GM21390 (cell line): ENCODE measurements at regions not wholly inside any gene's neighbourhood (a gene's known extent, or its start where the extent isn't known, plus 50 kb on each side); places are given as distances from the start of the nearest gene placed in this dataset.
"Not testable (repeated sequence)": the region's sequence is repeated elsewhere in the genome, so short reads cannot be mapped to it uniquely, and the experiment has no call there.

Source experiments
- ATAC-seq: cut with Tn5 transposase; IDR thresholded peaks from one replicate; pipeline ENCODE4 v1.9.1; 2021; ENCODE audit not compliant: unreplicated experiment

- ATAC-seq, result no peak
These were observed 750.5 kb downstream of the FRK start for GRCh38 chr6:115310156-115310555.

DNA sequence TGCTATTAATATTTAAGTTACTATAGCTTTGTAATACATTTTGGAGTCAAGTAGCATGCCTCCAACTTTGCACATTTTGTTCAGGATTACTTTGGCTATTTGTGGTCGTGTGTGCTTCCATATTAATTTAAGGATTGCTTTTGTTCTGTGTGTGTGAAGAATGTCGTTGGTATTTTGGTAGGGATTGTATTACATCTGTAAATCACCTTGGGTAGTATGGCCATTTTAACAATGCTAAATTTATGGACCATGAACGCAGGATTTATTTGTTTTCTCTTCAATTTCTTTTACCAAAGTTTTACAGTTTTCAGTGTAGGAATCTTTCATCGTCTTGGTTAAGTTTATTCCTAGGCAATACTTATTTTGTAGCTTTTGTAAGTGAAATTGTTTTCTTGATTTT is 758.0 kb downstream of the FRK start:
- no peak for ATAC-seq

GRCh38 chr6:115287467-115287866 is 773.2 kb downstream of the FRK start:
- ATAC-seq, result no peak

DNA sequence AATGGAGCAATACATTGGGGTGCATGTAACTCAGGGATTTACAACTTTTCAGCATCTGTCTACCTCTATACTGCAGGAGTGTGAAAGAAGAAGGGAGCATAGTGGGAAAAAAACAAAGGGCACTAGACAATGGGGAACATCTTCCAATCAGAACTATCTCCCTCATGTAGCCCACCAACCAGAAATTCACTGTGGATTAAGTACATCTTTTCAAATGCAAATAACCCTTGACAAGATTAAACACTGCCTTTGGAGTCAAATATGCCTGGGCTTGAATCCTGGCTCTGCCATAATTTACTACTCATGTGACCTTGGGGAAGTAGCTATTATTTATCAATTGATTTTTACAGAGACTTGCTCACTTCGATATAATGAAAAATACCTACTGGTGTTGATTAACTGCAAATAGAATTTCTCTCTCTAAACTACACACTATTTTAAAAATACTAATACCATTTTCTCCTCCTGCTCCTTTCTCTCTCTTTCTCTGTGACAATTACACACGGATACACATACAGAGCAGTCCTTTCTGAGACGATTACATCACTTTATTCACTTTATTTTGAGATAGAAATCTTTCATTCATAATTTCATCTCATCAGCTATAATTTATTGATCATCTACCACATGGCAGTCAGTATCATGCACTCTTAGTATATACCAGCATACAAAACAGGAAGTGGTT is 783.7 kb downstream of the FRK start:
- no peak for ATAC-seq

DNA sequence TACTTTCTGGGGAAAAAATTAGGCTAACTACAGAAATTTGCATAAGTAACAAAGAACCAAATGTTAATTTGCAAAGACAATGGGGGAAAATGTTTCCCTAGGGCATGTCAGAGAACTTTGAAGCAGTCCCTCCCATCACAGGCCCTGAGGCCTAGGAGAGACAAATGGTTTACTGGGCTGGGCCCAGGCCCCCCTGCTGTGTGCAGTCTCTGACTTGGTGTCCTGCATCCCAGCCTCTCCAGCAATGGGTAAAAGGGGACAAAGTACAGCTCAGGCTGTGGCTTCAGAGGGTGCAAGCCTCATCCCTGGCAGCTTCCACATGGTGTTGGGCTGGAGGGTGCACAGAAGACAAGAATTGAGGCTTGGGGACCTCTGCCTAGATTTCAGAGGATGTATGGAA is 788.4 kb downstream of the FRK start:
- no peak for ATAC-seq

DNA sequence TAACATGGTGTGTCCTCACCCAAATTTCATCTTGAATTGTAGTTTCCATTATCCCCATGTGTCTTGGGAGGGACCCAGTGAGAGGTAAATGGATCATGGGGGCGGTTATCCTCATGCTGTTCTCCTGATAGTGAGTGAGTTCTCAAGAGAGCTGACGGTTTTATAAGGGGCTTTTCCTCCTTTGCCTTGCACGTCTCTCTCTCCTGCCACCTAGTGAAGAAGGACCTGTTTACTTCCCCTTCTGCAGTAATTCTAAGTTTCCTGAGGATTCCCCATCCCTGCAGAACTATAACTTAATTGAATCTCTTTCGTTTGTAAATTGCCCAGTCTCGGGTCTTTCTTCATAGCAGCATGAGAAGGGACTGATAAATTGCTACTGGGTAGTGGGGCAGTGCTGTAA is 789.3 kb downstream of the FRK start:
- no peak for ATAC-seq

- ATAC-seq, result no peak
These were observed 789.7 kb downstream of the FRK start for GRCh38 chr6:115270953-115271352.

GRCh38 chr6:115241373-115241772 is 819.3 kb downstream of the FRK start:
- no peak for ATAC-seq

DNA sequence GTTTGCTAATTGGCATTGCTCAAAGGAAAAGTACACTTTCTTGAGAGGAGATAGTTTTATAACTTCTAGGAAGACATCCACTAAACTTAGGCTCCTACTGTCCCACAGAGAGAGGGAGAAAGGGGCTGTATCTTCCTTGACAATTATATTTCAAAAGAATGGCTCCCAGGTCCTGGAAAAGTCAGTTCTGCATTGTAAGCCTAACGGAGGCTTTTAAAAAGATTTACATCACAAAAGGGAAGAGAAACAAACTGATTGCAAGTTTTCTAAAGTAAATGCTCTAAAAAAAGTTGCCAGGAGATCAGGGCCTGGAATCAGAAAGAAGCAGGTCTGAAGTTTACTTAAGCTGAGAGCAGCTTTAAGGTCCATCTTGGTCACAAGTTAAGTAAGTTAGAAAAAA is 839.5 kb downstream of the FRK start:
- no peak for ATAC-seq

DNA sequence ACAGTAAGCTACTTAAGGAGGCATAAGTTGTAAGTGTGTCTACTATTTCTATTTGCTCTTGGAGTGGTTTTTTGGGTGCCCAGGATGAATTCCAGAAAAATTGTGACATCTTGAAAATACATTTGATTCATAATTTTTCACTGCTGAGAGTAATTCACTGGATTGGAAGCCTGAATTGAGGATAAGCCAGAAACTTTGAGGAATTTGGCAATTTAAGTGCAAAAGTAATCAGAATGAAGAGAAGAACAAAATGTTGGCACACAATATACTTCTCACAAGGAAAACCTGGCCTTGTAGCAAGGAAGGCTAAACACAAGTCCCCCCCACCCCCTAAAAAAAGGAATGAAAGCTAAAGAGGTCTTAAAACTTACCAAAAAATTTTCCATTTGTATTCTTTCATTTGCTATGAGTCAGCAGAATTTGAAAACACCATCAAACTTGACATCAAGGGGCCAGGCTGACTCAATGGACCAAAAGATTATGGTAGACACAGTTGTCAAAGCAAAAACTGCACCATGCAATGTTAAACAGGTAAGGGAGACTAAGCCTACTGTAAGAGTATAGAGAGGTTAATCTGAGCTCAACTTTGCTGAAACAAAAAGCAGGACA is 840.0 kb downstream of the FRK start:
- ATAC-seq, result no peak

DNA sequence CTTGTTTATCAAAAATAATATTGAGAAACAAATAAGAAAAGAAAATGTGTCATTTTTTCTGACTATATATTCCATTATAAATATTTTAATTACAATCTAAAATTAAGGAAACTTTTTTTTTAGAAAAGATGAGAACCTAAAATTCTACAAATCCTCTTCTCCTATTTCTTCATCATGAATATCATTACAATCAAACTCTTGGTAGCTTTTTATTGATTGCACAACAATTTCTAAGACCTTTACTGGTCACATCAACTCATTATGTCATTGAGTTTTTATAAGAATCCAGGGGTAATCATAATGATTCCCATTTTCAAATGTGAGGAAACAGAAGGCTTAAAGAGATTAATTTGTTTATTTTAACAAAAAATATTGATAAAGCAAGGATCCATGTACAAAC is 841.0 kb downstream of the FRK start:
- ATAC-seq, result no peak

- no peak for ATAC-seq
These were observed 843.9 kb downstream of the FRK start for GRCh38 chr6:115216835-115217234.

DNA sequence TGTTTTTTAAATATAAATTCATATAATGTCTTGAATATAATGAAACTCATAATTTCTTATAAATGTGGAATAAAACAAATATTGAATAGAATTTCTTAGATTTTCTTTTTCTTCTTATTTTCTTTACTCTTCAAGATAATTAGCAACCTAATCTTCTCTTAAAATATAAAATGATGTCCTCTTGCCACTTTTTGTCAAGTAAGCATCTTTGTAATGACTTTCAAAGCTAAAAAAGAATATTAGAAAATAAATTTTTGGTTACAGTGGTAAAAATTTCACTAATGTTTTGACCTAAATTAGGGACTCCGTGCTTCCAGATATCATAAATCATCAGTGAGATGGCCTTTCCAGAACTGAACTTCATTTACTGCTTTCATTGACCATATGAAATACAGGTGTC is 846.4 kb downstream of the FRK start:
- ATAC-seq, result no peak

DNA sequence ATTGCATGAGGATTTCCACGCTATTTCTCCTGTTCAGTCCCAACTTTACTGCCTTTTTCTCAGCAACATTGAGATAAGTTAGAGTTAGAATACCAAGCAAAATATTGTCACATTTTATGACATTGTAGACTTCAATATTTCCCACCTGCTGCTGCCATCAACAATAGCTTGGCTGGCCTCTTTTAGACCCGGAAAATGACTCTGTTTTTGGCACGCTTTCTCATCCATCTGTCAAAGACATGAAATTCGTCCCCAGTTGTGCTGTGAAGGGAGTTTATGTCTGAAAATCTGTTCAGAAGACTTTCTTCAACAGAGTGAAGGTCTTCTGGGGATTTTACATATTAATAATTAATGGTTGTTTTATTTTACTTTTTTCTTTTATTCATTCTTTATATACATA is 857.3 kb downstream of the FRK start:
- no peak for ATAC-seq

DNA sequence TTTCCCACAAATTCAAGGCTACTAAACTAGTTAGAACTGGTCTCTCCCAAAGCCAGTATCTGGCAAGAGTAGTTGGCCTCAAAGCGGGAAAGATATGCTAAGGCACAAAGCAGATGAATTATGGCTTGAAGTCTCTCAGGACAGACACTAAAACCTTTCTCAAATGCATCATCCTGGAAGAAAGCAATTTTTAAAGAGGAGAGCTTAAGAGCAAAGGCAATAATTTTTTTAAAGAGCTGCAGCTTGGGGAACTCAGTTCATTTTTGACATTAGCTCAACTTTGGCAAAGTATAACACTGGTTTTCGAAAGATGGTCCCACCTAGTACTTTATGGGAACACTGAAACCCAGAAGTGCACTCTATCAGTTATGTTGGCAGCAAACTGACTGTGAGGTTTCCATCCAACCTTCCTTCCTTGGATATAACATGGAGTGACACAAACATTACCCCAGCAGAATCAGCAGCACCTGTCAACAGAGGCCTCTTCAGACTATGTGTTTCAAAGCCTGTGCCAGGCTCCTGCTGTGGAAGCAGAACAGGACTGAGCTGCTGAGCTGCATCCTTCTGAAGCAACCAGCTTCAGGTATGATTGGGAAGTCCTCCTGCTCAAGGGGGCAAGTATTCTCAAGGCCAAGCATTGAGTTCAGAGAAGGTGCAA is 852.3 kb upstream of the HS3ST5 start:
- no peak for ATAC-seq

- ATAC-seq, result no peak
These were observed 849.2 kb upstream of the HS3ST5 start for GRCh38 chr6:115191989-115192388.

- no peak for ATAC-seq
These were observed 847.7 kb upstream of the HS3ST5 start for GRCh38 chr6:115190534-115190933.

- ATAC-seq, result not testable (repeated sequence)
These were observed 832.6 kb upstream of the HS3ST5 start for GRCh38 chr6:115175456-115175855.

DNA sequence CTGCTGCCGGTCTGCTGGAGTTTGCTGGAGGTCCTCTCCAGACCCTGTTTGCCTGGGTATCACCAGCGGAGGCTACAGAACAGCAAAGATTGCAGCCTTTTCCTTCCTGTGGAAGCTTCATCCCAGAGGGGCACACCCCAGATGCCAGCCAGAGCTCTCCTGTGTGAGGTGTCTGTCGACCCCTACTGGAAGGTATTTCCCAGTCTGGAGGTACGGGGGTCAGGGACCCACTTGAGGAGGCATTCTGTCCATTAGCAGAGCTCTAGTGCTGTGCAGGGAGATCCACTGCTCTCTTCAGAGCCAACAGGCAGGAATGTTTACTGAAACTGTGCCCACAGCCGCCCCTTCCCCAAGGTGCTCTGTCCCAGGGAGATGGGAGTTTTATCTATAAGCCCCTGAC is 823.1 kb upstream of the HS3ST5 start:
- not testable (repeated sequence) for ATAC-seq

DNA sequence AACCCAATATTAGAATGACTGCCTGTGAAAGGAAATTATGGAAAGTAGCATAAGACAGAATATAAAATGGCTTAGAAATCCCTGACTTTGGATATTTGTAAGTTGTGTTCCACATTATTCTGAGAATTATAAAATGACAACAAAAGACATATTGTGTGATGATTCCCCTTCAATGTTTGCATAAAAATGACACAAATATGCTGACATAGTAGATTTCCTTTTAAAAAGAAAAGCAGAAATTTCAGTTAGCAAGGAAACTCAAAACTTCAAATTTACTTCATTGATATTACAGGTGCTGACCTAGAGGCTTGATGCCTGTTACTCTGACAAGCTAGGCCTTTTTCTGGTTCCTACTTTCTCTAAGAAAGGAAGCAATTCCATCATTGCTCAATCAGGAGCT is 816.9 kb upstream of the HS3ST5 start:
- ATAC-seq, result no peak

GRCh38 chr6:115137910-115138309 is 795.1 kb upstream of the HS3ST5 start:
- ATAC-seq, result no peak

GRCh38 chr6:115133790-115134189 is 791.0 kb upstream of the HS3ST5 start:
- no peak for ATAC-seq
